H9 (cell line): ENCODE measurements at regions not wholly inside any gene's neighbourhood (a gene's known extent, or its start where the extent isn't known, plus 50 kb on each side); places are given as distances from the start of the nearest gene placed in this dataset.

Experiments
- DNase-seq: peaks from one replicate; pipeline ENCODE4 v3.0.0-alpha.2; 2017
- H2AFZ ChIP-seq: one replicate; pipeline ENCODE4 v1.6.1; 2013; ENCODE audit warnings: mild to moderate bottlenecking, low read length, control low read depth, moderate library complexity
- H2AK5ac ChIP-seq: 2 replicates; pipeline ENCODE4 v1.6.1; 2013; ENCODE audit warnings: low read length, control low read depth, mixed read lengths; ENCODE audit not compliant: insufficient read length
- H2BK120ac ChIP-seq: one replicate; pipeline ENCODE4 v1.6.1; 2013; ENCODE audit warnings: low read depth, mild to moderate bottlenecking, low read length, control low read depth, inconsistent platforms; ENCODE audit not compliant: poor library complexity, severe bottlenecking
- H2BK12ac ChIP-seq: 2 replicates; pipeline ENCODE4 v1.6.1; 2013; ENCODE audit warnings: low read length, control low read depth, mixed read lengths, low read depth; ENCODE audit not compliant: insufficient read length
- H2BK15ac ChIP-seq: 2 replicates; pipeline ENCODE4 v1.6.1; 2013; ENCODE audit warnings: low read depth, low read length, control low read depth
- H2BK20ac ChIP-seq: one replicate; pipeline ENCODE4 v1.6.1; 2013; ENCODE audit warnings: low read depth, mild to moderate bottlenecking, low read length, control low read depth, inconsistent platforms; ENCODE audit not compliant: poor library complexity, severe bottlenecking
- H2BK5ac ChIP-seq: 2 replicates; pipeline ENCODE4 v1.6.1; 2013; ENCODE audit warnings: low read length, control low read depth, mixed read lengths; ENCODE audit not compliant: insufficient read length
- H3K14ac ChIP-seq: 2 replicates; pipeline ENCODE4 v1.6.1; 2013; ENCODE audit warnings: low read length, control low read depth; ENCODE audit not compliant: insufficient read depth
- H3K18ac ChIP-seq: 2 replicates; pipeline ENCODE4 v1.6.1; 2013; ENCODE audit warnings: low read depth, mild to moderate bottlenecking, mixed read lengths, low read length, control low read depth; ENCODE audit not compliant: insufficient read length
- H3K23ac ChIP-seq: 2 replicates; pipeline ENCODE4 v1.6.1; 2013; ENCODE audit warnings: low read length, control low read depth, mixed read lengths, low read depth; ENCODE audit not compliant: insufficient read length
- H3K23me2 ChIP-seq: 2 replicates; pipeline ENCODE4 v1.6.1; 2013; ENCODE audit warnings: low read depth, mild to moderate bottlenecking, mixed read lengths, low read length, control low read depth; ENCODE audit not compliant: insufficient read length, poor library complexity, severe bottlenecking
- H3K27ac ChIP-seq: 2 replicates; pipeline ENCODE4 v1.5.1; 2013; ENCODE audit warnings: low read length, control low read depth, mixed read lengths, low read depth; ENCODE audit not compliant: insufficient read length
- H3K27me3 ChIP-seq: 2 replicates; pipeline ENCODE4 v1.6.1; 2013; ENCODE audit warnings: low read length, control low read depth, inconsistent platforms; ENCODE audit not compliant: insufficient read depth
- H3K4ac ChIP-seq: 2 replicates; pipeline ENCODE4 v1.6.1; 2013; ENCODE audit warnings: low read depth, mild to moderate bottlenecking, control low read depth, inconsistent platforms, low read length, moderate library complexity
- H3K4me1 ChIP-seq: 2 replicates; pipeline ENCODE4 v1.6.1; 2013; ENCODE audit warnings: low read length, control low read depth, inconsistent platforms; ENCODE audit not compliant: insufficient read depth
- H3K4me2 ChIP-seq: 2 replicates; pipeline ENCODE4 v1.6.1; 2013; ENCODE audit warnings: low read length, control low read depth, mixed read lengths; ENCODE audit not compliant: insufficient read length, insufficient read depth
- H3K56ac ChIP-seq: 2 replicates; pipeline ENCODE4 v1.6.1; 2013; ENCODE audit warnings: low read depth, mild to moderate bottlenecking, mixed read lengths, low read length, control low read depth; ENCODE audit not compliant: insufficient read length
- H3K79me1 ChIP-seq: 2 replicates; pipeline ENCODE4 v1.6.1; 2013; ENCODE audit warnings: low read depth, mild to moderate bottlenecking, moderate library complexity, low read length, control low read depth, inconsistent platforms; ENCODE audit not compliant: insufficient read depth, poor library complexity, severe bottlenecking
- H3K79me2 ChIP-seq: 2 replicates; pipeline ENCODE4 v1.6.1; 2013; ENCODE audit warnings: low read length, control low read depth, inconsistent platforms; ENCODE audit not compliant: insufficient read depth
- H3K9ac ChIP-seq: 2 replicates; pipeline ENCODE4 v1.6.1; 2013; ENCODE audit warnings: low read length, control low read depth, mixed read lengths; ENCODE audit not compliant: insufficient read length; ENCODE audit errors: extremely low read depth
- H3K9me3 ChIP-seq: one replicate; pipeline ENCODE4 v1.6.1; 2013; ENCODE audit warnings: low read depth, low read length, inconsistent platforms; ENCODE audit not compliant: control insufficient read depth
- H3T11ph ChIP-seq: one replicate; pipeline ENCODE4 v1.6.1; 2013; ENCODE audit warnings: mild to moderate bottlenecking, low read length, control low read depth, inconsistent platforms
- H4K20me1 ChIP-seq: one replicate; pipeline ENCODE4 v1.6.1; 2013; ENCODE audit not compliant: control insufficient read depth, insufficient read length, insufficient read depth
- H4K5ac ChIP-seq: 2 replicates; pipeline ENCODE4 v1.6.1; 2013; ENCODE audit warnings: low read depth, mild to moderate bottlenecking, mixed read lengths, low read length, control low read depth; ENCODE audit not compliant: insufficient read length
- H4K8ac ChIP-seq: replicated peaks from 2 replicates; pipeline ENCODE4 v1.6.1; 2013; ENCODE audit warnings: low read length, control low read depth, mixed read lengths, low read depth; ENCODE audit not compliant: insufficient read length
- H4K91ac ChIP-seq: 2 replicates; pipeline ENCODE4 v1.6.1; 2013; ENCODE audit warnings: low read depth, mild to moderate bottlenecking, moderate library complexity, mixed read lengths, low read length, control low read depth; ENCODE audit not compliant: insufficient read length
- H3K27ac Mint-ChIP-seq, 3 experiments: 2 replicates in 2 of 3; 3 replicates in 1 of 3; pipeline ENCODE4 v1.8.0; 2020 to 2021; ENCODE audit warnings: mixed read lengths in 3 of 3, mild to moderate bottlenecking in 1 of 3, moderate library complexity in 1 of 3
- H3K27me3 Mint-ChIP-seq: 2 replicates; pipeline ENCODE4 v1.8.0; 2021; ENCODE audit warnings: low read depth, mild to moderate bottlenecking, moderate library complexity, mixed read lengths
- H3K36me3 Mint-ChIP-seq, 3 experiments: 2 replicates in 2 of 3; 3 replicates in 1 of 3; pipeline ENCODE4 v1.8.0; 2020 to 2021; ENCODE audit warnings: low read depth in 3 of 3, mixed read lengths in 3 of 3; ENCODE audit not compliant: insufficient read depth in 1 of 3
- H3K4me1 Mint-ChIP-seq, 2 experiments: 2 replicates each; pipeline ENCODE4 v1.8.0; 2020; ENCODE audit warnings: mixed read lengths in 2 of 2
- H3K4me3 Mint-ChIP-seq, 2 experiments: 2 replicates in 1 of 2; 3 replicates in 1 of 2; pipeline ENCODE4 v1.8.0; 2020 to 2021; ENCODE audit warnings: mild to moderate bottlenecking in 2 of 2, mixed read lengths in 2 of 2, moderate library complexity in 1 of 2
- H3K9me3 Mint-ChIP-seq, 2 experiments: 2 replicates in 1 of 2; 3 replicates in 1 of 2; pipeline ENCODE4 v1.8.0; 2020; ENCODE audit warnings: mild to moderate bottlenecking in 2 of 2, mixed read lengths in 2 of 2, moderate library complexity in 1 of 2
- WGBS: extraction: QIAGEN DNeasy Blood & Tissue Kit; methylation state at CpG from one replicate; pipeline ENCODE4 v1.1.7; 2013; ENCODE audit warnings: missing lambda C conversion rate, low lambda C conversion rate, mixed read lengths; ENCODE audit not compliant: insufficient read length; ENCODE audit errors: extremely low coverage; 5-methylcytosine and 5-hydroxymethylcytosine counted together
- TF ChIP-seq, protein P1 (sequence below): fragments of 200-600 bp; sonication (generic); conservative IDR thresholded peaks from 3 replicates; pipeline ENCODE4 v1.8.0; 2021; ENCODE audit warnings: antibody characterized with exemption, mild to moderate bottlenecking

- Histone ChIP-seq H4K91ac (no peak overlapping the region), H2BK5ac (no peak overlapping the region), H3K27ac (no peak overlapping the region), H2BK15ac (no peak overlapping the region), H2AK5ac (no peak overlapping the region), H4K5ac (no peak overlapping the region), H3K14ac (no peak overlapping the region), H3K4me2 (no peak overlapping the region), H3K56ac (no peak overlapping the region), H4K20me1 (no peaks in the 10 kb centered on the region), H3K23ac (no peak overlapping the region), H3K4me1 (no peaks in the 10 kb centered on the region), H3K9ac (no peak overlapping the region), H3K18ac (no peak overlapping the region), H3K27me3 (no peaks in the 10 kb centered on the region), H4K8ac (no peak overlapping the region), H3K9me3 (no peaks in the 10 kb centered on the region), H3K79me1 (no peaks in the 10 kb centered on the region), H3K23me2 (no peaks in the 10 kb centered on the region), H2AFZ (no peak overlapping the region), H3T11ph (no peak overlapping the region), H3K79me2 (no peaks in the 10 kb centered on the region), H2BK120ac (no peak overlapping the region), H3K4ac (no peak overlapping the region), H2BK12ac (no peak overlapping the region), H2BK20ac (no peak overlapping the region)
- TF ChIP-seq, protein P1, sequence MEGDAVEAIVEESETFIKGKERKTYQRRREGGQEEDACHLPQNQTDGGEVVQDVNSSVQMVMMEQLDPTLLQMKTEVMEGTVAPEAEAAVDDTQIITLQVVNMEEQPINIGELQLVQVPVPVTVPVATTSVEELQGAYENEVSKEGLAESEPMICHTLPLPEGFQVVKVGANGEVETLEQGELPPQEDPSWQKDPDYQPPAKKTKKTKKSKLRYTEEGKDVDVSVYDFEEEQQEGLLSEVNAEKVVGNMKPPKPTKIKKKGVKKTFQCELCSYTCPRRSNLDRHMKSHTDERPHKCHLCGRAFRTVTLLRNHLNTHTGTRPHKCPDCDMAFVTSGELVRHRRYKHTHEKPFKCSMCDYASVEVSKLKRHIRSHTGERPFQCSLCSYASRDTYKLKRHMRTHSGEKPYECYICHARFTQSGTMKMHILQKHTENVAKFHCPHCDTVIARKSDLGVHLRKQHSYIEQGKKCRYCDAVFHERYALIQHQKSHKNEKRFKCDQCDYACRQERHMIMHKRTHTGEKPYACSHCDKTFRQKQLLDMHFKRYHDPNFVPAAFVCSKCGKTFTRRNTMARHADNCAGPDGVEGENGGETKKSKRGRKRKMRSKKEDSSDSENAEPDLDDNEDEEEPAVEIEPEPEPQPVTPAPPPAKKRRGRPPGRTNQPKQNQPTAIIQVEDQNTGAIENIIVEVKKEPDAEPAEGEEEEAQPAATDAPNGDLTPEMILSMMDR = no peak
- Mint-ChIP-seq H3K4me1 (no peaks in the 10 kb centered on the region), H3K27me3 (peaks cover 18% of the 10 kb centered on the region), H3K27ac (no peak overlapping the region; a peak in 1 of 7 replicates), H3K4me3 (no peak overlapping the region), H3K36me3 (peaks cover 0 to under 1% (median 0%) of the 10 kb centered on the region in 3 experiments; a peak in 1 of 7 replicates), H3K9me3 (peaks cover 2 to 6% of the 10 kb centered on the region in 2 experiments; a peak in 2 of 5 replicates)
- no CpG with 5 or more reads among the region's 3 CpGs for WGBS
- no peak for DNase-seq
Measured at GRCh38 chr3:43217206-43217605, 69.1 kb upstream of the SNRK start.
